GM12865 (cell line): ENCODE measurements at regions not wholly inside any gene's neighbourhood (a gene's known extent, or its start where the extent isn't known, plus 50 kb on each side); places are given as distances from the start of the nearest gene placed in this dataset.
"Not testable (repeated sequence)": the region's sequence is repeated elsewhere in the genome, so short reads cannot be mapped to it uniquely, and the experiment has no call there.

ENCODE experiments used
- DNase-seq: peaks from one replicate; pipeline ENCODE4 v3.0.0; 2010; ENCODE audit warnings: low read depth
- H3K4me3 ChIP-seq: 2 replicates; pipeline ENCODE4 v1.5.1; 2011; ENCODE audit warnings: mild to moderate bottlenecking, low read depth, low read length, control low read depth
- TF ChIP-seq, protein P1 (sequence below): IDR thresholded peaks from 2 replicates; pipeline ENCODE4 v1.5.1; 2011; ENCODE audit warnings: low read length, control low read depth, low read depth, inconsistent platforms; ENCODE audit not compliant: insufficient read depth; ENCODE audit errors: missing control alignments

DNA sequence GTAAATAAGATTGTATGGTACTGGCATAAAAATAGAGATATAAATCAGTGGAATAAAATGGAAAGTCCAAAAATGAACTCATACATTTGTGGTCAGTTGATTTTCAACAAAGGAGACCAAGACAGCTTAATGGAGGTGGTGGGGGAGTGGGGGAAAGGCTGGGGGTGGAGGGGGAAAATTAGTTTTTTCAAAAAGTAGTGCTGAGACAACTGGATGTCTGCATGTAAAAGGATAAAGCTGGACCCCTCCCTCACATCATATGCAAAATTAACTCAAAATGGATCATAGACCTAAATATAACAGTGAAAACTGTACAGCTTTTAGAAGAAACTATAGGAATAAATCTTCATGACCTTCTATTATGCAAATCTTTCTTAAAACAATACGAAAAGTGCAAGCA is 107.0 kb downstream of the HMHB1 start:
- no peak for DNase-seq
- TF ChIP-seq, protein P1, sequence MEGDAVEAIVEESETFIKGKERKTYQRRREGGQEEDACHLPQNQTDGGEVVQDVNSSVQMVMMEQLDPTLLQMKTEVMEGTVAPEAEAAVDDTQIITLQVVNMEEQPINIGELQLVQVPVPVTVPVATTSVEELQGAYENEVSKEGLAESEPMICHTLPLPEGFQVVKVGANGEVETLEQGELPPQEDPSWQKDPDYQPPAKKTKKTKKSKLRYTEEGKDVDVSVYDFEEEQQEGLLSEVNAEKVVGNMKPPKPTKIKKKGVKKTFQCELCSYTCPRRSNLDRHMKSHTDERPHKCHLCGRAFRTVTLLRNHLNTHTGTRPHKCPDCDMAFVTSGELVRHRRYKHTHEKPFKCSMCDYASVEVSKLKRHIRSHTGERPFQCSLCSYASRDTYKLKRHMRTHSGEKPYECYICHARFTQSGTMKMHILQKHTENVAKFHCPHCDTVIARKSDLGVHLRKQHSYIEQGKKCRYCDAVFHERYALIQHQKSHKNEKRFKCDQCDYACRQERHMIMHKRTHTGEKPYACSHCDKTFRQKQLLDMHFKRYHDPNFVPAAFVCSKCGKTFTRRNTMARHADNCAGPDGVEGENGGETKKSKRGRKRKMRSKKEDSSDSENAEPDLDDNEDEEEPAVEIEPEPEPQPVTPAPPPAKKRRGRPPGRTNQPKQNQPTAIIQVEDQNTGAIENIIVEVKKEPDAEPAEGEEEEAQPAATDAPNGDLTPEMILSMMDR: no peak
- H3K4me3 ChIP-seq: no peak overlapping the region

DNA sequence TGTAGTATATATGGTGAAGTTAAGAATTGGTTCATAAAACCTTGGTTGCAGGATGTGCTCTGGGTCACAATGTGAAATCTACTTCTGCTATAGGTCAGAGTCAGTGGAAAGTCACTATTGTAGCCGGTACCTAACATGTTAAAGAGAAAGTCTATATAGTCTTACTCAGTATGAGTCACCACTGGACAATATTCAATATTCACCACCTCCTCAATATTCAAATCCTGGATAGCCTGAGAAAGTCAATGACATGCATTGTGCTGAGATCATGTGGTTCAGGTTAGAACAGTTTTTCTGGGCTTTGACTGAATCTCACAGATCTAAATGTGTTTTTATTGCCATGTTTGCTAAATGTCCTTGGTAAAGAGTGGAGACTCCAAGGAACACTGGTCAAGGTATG is 108.8 kb downstream of the HMHB1 start:
- no peak overlapping the region for H3K4me3 ChIP-seq
- DNase-seq: no peak
- TF ChIP-seq, protein P1: no peak

DNA sequence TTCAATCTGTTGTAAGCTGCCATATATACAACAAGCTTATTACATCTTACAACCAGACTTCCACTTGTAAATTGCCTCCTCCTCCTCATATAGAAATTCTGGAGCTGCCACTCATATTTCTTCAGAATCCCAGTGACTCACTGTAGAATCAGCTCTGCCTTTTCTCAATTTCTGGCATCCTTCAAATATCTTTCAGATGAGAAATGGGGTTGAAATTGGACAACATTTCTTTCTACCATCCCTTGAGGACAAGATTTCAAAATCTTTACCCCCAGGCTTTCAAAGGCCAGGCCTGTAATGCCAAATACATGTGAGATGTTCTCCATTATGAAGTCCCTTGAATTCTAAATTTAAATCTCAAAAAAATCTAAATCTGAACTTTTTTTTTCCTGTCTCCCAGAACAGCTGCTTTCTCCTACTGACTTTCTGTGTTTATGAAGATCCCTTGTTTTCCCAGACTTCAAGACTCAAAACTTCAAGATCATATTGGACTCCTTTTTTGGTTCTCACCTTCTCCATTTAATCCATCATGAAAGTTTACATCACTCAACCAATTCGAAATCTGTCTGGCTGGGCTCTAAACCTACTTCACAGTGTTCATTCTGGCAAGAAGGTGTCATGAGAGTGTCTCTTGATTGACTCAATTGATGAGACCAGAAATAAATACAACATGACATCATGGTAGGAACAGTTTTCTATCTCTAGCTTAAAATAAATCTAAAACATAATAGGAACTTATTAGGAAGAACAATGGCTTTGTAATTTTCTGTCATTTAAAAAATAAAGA is 109.8 kb downstream of the HMHB1 start:
- DNase-seq: no peak
- H3K4me3 ChIP-seq: no peak overlapping the region

DNA sequence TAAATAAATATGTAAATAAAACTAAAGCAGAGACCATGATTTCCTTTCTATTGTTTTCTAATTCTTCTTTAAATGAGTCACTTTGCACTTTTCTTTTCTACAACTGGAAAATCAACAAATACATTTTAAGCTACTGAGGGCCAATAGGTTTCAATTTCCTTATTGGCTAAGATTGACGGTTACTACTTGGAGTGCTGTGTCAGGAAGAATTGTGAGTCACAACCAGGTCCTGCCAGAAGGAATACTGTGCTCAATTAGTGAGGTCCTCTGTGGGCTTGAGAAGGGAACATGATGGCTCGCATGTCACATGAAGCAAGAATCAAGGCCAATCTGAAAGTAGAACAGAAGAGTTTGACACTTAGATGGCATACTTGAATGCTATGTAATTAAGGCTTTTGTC is 110.8 kb downstream of the HMHB1 start:
- TF ChIP-seq, protein P1: no peak
- no peak overlapping the region for H3K4me3 ChIP-seq
- peak; percentile 18 for DNase-seq

More for the DNA sequence above, 109.8 kb downstream of the HMHB1 start:
- TF ChIP-seq, protein P1: no peak

DNA sequence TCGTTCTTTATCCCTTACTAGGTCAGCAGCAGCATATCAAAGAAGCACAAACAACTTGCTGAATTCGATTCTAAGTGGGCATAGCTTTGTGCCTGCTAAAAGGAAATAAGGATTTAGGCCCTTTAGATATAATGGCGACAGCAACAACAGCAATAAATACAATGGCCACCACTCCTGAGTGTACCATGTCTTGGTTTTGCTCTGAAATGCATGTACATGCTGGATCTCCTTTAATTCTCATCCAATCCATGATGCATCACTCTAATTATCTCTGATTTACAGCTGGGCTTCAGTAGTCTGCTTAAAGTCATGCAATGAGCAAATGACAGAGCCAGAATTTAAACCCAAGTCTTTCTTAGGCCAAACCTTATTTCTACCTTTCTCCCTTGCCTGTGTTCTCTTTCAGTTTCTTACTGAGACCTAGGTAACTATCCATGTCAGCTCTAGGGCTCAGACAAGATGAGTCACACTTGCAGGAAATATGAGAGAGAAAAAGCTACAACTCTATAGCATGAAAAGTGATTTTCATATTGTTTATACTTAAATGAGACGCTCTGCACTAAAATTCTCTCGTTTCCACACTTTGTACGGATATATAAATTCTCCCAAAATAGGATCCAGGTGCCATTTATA is 111.8 kb downstream of the HMHB1 start:
- DNase-seq: peak; percentile 64
- no peak overlapping the region; the same call in 1 of the 2 replicates for H3K4me3 ChIP-seq
- TF ChIP-seq, protein P1: no peak

DNA sequence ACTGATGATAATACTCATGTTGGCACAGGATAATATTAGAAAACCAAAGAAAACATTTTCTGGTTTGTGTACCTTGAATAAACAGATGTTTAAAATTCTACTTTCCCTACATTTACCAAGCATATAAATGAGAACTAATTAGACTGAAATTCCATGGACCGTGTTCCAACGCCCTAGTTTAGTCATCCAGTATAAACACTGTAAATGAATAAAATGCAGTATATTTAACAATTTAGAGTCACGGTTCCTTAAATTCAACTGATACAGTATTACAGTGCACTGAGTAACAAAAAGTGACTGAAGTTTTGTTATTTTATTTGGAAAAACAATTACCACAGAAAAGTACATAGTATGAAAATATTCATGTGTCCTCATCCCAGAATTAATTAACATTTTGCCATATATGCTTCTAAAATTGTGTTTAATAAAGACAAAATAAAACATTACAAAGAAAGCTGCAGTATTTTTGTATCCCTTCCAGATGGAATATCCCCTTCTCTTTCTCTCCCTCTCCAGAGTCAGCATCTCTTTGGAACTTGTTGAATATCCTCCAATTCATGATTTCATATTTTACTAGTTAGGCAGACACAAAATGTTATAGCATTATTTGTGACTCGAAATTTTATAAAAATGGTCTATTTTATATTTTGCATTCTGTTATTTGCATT is 112.5 kb downstream of the HMHB1 start:
- TF ChIP-seq, protein P1: no peak
- no peak overlapping the region for H3K4me3 ChIP-seq
- DNase-seq: no peak

DNA sequence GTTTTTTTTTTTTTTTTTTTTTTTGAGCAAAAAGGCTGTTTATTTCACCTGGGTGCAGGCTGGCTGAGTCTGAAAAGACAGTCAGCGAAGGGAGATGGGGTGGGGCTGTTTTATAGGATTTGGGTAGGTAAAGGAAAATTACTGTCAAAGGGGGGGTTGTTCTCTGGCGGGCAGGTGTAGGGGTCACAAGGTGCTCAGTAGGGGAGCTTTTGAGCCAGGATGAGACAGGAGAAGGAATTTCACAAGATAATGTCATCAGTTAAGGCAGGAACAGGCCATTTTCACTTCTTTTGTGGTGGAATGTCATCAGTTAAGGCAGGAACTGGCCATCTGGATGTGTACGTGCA is 113.0 kb downstream of the HMHB1 start:
- H3K4me3 ChIP-seq, DNase-seq: not testable (repeated sequence)
